NCI-H187 (cell line): ENCODE measurements at regions not wholly inside any gene's neighbourhood (a gene's known extent, or its start where the extent isn't known, plus 50 kb on each side); places are given as distances from the start of the nearest gene placed in this dataset.
"Not testable (repeated sequence)": the region's sequence is repeated elsewhere in the genome, so short reads cannot be mapped to it uniquely, and the experiment has no call there.

Experiments used
- DNase-seq, 2 experiments: peaks; one replicate each; lab custom pipeline; 2025; lab: John Stamatoyannopoulos, UW

DNA sequence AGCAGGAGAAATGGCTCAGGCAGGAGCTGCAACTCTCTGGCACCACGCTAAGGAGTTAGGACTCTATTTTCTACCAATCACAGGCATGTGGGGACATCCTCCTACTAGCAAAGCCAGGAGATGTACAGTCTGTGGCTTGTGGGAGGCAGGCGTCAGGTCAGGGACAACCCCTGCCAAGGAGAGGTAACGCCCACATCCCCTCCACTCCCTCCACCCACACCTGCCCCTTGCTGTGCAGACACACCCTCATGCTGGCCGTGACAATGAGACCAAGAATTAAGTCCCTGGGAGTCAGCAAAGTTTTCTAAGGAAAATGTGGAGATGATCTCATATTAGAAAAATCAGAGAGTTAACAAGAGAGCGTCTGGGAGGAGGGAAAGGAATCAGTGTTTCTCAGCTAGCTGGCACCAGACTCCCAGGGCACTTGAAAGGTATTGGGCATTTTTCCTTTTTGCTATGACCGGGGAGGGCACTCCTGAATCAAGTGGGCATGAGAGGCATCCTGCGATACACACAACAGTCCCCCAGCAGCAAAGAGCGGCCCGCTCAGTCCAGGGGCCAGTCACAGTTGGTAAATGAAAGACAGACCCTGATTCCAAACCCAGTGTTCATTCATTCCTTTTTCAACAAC is 87.3 kb upstream of the RPL38 start:
- peak in 1 of 2 experiments; percentile 16 for DNase-seq

DNA sequence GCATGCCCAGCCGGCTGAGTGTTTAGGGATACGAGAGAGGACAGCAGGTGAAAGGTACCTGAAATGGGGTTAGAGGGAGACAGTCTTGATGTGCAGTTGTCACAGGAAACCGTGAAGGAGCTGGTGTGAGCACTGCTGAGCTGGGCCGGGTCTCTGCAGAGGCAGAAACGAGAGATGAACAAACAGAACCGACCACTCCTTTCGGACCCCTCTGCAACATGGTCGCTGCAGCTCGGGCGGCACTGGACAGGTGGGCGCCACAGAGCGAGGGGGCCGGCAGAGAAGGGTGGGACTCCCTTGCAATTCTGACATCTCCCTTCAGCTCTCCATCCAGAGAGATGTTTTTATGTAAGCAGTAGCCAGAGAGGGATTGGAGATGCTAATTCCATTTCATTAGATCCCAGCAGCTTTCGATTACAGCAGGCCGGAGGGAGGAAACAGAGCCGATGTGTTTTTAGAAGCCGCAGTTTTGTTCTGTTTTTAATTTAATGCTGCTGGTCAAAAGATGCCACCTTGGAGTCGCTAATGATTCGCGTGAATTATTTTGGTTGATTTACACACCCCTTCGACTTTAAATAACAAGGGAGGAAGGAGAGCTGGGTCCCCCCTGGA is 86.3 kb upstream of the RPL38 start:
- no peak for DNase-seq

DNA sequence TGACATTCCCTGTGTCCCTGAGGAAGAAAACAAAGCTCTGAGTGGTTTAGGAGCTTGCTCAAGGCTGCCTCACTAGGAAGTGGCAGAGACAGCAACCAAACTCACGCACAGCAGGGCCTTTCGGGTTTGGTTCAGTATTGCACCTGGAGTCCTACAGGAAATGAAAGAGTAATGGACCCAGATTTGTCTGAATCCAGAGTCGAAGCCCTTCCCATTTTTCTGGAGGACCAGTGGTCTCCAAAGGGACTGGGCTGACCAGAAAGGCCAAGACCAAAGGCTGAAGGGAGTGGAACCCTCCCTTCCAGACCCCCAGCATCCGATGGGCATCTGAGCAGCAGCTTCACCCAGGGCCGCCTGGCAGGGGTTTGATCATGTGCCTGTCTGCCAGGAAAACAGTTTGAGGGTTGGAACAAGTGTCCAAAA is 85.5 kb upstream of the RPL38 start:
- DNase-seq, result no peak

DNA sequence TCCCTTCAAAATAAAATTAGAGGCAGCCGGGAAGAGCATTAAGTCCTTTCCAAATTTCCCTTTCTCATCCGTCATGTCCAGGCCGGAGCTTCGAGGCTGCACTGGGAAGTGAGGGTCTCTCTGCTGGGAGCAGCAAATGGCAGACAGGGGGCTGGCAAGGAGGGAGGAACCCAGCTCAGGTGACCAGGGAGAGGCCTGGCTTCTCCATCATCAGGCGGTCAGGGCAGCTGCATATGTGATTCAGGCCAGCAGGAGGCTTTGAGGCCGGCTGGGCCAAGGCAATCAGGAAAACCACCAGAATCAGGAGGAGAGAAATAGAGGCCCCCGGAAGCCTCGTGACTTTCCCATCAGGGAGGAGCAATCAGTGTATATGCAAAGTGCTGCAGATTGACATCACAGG is 85.0 kb upstream of the RPL38 start:
- no peak for DNase-seq

DNA sequence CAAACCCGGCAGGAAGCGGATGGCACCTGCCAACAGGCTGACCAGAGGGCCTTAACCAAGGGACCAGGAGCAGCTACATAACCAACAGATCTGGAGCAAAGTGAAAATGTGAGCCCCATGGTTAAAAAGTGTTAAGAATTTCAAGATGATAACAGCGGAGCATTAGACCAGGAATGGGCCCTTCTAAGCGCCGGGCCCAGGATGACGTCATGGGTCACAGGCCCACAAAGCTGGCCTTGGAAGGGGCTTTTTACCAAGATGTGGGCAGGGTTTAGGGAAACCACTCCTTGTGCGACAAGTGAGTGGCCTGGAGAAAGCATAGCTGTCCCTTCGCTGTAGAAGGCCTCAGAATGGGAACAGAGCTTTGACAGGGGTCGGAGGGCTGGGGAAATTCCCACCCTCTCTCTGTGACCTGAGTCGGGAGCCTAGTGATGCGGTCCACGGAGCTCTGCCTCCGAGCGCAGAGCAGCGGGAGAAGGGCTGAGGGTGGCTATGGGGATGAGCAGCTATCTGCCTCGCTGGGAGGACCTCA is 84.4 kb upstream of the RPL38 start:
- no peak for DNase-seq

DNA sequence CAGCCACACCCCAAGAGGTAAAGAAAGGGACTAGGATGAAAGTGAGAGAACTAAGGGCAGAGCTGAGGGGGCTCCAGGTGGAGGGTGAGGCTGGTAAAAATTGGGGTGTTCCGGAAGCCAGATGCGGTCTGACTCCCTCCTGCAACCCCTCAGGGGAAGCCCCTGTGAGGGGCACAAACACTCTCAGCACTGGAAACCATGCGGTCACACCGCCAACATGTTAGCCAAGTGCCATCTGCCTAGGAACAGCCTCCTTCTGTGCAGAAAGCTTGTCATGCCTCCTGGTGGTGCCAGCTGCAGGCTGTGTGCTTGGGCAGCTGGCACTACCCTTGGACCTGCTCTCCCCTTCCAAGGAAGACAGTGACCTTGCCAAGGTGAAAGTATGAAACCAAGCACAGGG is 83.5 kb upstream of the RPL38 start:
- no peak for DNase-seq

DNA sequence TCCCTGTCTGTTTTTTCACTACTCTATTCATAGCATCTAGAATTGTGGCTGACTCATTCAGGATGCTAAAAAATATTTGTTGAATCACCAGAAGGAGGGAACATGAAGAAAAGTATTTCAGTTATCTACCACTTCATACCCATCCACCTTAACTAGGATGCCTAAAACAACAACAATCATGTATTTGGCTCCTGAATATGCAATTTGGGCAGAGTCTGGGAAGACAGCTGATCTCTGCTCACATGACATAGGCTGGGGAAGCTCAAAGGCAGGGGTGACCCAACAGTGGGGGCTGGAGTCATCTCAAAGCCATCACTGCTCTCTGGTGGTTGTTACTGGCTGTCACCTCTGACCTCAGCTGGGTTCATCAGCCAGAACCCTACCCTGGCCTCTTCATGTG is 80.1 kb upstream of the RPL38 start:
- DNase-seq, result no peak

DNA sequence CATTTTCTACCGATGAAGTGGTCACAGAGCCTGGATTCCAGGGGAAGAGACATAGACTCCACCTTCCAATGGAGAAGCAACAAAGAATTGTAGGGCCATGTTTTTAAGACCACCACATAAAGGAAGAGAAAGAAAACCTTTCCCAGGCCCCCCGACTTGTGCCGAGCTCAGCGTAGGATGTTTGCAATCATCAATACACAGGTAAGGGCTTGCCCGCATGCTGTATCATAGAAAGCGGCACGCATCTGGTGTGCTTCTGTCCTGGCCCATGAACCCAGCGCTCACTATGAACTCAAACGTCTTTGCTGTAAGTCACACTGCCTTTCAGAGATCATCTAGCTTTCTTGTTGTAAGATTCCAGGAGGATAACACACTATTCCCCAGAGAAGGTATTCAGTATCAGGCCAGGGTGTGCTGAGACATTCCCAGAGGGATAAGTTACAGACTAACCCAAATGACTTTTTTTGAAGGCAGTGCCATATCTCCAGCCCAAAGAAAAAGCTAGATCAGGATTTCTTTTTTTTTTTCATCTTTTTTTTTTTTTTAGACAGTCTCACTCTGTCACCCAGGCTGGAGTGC is 79.5 kb upstream of the RPL38 start:
- DNase-seq, result no peak

DNA sequence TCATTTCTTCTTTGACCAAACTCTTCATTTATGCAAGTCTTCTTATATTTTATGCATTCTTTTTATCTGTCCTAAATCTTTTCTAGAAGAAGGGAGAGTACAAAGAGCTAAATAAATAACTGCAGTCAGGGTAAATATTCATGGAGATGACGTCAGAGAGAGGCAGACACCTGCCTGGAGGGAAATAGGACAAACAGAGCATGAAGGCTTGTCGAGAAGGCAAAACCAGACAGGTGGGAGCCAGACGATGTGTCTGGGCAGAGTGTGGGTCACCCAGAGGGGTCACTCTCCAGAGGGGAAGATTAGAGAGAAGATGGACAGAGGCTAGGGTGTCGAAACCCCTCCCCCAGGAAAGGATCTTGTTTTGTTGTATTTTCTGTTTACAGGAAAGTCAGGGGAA is 78.3 kb upstream of the RPL38 start:
- DNase-seq, result no peak

DNA sequence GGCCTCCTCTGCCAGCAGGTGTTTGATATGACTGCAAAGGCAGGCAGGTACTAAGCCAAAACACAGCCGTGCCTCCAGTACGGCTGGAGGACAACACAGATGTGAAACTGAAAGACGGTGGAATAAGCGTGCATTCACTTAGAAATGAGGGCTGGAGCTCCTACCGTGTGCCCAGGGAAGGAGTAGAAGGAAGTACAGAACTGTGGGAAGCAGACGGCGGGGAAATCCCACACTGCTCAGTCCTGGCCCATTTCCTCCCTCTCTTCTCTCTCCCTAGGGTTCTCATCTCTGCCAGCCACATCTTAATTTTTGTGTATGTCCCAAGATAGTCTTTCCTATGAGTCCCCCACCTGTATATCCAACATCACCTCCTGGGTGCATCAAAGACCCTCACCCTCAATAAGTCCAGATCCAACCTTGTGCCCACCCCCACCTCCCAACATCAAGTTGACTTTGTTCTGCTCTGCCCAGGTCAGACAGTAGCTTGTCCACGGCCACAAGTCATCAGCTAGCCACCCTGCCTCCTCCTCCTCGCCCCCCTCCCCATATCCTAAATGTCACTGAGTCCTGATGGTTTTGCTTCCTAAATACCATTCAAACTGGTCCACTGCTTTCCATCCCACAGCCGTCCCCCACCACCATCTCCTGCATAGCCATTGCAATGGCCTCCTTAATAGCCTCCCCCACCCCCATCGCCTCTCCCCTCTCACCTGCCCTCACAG is 77.1 kb upstream of the RPL38 start:
- DNase-seq, result no peak

DNA sequence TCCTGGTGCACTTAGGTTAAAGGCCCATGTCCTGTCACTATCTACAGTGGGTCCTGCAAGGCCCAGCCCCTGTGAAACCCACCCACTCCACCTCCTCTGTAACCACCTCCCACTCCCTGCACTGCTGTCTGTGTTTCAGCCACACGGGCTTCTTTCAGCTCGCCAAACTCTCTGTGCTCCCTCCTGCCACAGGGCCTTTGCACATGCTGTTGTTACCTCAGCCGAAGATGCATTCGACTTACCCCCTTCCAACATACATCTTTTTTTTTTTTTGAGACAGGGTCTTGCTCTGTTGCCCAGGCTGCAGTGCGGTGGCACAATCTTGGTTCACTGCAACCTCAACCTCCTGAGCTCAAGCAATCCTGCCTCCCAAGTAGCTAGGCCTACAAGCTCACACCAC is 76.5 kb upstream of the RPL38 start:
- no peak for DNase-seq

DNA sequence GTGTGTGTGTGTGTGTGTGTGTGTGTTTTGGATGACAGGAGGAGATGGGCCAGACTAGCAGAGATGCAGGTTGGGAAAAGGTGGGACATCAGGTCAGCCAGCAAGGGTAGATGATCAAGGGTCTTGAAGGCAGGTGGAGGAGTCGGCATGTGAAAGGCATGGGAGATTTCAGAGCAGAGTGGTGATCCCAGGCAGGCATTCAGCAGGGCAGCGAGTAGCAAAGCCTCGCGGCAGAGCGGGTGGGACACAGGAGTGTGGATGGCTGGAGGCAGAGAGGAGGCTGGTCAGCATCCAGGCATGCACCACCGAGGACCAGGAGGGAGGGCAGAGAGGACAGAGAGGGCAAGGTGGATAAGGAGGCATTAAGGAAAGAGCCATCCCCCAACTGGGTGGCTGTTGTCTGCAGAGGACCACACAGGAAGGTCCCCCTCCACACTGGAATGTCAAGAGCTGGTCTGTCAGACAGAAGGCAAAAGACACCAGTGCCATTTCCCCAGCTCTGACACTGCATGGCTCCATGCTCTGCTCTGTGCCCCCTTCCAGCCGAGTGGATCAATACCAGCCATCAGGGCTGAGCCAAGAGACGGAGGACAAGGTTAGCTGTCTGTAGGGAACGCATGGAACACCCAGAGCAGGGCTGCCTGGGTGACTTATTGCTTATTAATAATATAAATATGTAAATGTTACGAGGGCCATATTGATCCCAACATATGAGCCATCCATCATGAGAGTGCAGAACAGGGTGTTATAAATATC is 74.8 kb upstream of the RPL38 start:
- DNase-seq, result no peak

DNA sequence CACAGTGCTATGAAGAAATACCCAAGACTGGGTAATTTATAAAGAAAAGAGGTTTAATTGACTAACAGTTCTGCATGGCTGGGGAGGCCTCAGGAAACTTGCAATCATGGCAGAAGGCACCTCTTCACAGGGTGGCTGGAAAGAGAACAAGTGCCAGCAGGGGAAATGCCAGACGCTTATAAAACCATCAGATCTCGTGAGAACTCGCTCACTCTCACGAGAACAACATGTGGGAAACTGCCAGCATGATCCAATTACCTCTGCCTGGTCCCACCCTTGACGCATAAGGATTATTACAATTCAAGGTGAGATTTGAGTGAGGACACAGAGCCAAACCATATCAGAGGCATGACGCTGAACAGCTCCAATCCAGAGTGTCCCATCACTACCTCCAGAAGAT is 73.7 kb upstream of the RPL38 start:
- not testable (repeated sequence) for DNase-seq

DNA sequence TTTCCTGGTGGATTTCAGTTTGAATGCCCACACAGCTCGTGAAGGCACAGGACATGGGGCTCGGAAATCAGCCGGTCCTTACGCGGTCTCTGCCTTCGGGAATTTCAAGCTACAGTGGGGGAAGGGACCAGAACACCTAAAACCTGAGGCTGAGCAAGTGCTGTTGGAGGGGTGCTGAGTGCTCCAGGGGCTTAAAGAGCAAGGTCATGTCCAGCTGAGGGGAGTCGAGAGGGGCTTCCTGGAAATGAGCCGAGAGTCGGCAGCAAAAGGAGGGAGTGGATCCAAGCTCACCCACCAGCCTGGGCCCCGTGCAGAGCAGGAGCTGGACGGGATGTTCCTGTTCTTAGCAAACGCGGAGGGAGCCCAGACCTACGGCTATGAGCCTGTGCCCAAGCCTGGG is 73.2 kb upstream of the RPL38 start:
- DNase-seq, result no peak

DNA sequence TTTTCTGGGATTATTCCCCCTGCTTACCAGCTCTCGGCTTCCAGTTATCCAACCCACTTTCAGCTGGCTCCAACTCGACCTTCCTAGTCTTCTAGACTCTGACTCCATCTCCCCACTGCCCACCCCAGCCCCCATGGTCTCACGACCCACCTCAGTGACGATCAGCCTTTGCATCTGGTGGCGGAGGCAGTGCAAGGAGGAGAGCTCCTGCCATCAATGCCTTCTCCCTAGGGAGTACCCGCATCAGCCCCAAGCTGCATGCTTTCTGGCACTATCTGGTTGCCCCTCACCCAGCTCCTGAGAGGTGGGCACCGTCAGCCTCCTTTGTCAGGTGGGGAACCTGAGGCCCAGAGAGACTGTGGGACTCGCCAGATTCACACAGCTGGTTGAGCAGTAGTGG is 72.6 kb upstream of the RPL38 start:
- no peak for DNase-seq

DNA sequence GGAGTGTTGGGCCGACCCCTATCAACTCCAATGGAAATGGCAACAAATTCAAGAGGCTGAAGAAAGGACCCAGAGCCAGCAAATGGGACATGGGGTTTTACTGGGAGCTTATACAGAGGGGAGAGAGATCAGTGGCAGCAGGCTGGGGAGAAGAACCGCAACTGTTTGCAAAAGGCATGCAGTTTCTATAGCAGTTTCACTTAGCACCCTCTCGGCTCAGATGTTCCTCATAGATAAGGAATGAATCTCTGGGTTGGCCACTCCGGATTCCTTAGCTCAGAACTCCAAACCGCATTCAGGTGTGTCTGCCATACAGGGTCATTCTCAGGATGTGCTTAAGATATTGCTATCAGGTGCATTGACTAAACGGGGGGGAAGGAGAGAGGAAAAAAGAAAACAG is 71.1 kb upstream of the RPL38 start:
- no peak for DNase-seq

DNA sequence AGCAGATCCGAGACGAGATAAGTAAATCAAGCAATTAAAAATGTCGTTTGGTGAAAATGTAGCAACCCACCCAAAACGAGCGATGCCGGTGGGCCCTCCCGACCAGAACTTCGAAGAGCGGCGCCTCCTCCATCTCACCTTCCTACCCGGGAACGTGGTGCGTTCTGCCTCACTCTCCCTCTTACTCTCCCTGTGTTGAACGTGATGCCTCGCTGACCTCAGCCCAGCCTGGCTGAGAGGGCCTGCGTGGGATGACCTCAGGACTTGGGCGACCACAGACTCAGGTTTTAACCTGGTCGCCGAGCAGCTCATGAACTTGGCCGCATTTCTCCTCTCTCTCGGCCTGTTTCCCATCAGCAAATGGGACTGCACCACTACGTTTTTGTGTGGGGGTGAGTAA is 69.7 kb upstream of the RPL38 start:
- no peak for DNase-seq

DNA sequence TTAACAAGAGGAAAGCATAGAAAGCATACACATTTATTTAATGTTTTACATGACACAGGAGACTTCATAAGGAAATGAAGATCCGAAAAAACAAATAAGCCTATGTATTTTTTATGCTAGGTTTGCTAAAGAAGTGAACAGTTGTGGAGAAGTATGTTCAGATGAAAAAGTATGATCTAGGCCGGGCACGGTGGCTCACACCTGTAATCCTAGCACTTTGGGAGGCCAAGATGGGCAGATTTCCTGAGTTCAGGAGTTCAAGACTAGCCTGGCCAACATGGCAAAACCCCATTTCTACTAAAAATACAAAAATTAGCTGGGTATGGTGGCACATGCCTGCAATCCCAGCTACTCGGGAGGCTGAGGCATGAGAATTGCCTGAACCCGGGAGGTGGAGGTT is 69.2 kb upstream of the RPL38 start:
- DNase-seq, result not testable (repeated sequence)

DNA sequence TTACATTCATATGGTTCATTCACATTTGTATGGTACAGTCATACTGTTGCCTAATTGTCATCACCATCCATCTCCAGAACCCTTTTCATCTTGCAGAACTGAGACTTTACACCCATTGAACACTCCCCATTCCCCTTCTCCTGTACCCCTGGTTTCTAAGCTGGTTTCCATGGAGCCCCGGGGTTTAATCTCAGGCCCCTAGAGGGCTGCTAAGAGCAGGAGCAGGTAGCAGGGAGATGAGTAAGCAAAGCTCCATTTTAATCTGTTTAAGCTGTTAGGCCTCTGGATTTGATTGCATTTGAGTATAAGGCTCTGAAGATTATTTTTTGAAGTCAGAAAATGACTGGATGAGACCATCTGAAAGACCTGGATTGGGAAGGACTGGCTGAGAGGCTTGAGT is 68.5 kb upstream of the RPL38 start:
- no peak for DNase-seq

DNA sequence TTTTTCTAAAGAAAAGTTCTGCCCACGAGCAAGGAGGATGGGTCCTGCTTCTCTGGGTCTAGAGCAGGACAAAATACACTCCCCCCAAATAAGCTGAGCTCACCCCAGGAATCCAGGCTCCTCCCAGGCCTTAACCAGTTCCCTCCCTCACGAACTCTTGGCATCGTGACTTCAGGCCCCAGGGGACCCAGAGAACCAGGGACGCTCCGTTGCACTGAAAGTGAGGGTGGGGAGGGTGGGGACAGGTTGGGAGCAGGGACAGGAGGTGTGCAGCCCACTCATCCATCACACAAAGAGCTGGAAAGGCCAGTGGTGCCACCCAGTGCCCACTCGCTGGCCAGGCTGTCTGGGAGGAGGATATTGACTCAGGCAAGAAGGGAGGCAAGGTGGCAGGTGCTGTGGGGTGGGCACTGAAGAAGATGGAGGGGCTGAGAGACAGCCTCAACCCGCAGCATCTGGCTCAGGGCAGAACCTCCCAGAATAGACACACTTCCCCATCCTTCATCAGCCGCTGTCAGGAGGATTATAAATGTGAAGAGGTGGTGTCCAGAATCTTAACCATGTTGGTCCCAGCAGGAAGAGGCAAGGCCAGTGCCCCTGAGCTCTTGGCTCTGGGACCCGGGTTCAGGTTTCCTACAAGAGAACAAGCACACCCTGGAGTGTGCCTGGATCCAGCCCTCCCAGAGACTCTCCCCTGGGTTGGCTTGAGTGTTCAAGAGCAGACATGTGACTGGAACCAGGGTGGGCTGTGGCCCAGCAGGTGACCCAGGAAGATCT is 67.9 kb upstream of the RPL38 start:
- no peak for DNase-seq

DNA sequence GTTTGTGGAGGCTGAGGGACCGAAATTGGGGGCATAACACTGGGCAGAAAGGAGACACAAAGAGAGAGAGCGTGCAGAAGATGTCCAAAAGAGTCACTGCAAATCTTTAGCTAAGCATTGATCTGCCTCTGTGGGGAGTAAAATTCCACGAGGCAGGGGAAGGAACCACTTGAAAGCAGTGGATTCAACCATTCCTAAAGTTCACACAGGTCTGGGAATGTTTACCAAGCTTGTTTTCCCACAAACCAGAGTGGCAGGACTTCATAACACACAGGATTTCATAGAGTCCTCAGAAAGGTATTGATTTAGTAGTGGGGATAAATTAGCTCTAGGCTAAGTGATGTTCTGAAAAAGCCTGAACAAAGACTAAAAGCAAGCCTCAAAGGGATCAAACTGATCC is 66.1 kb upstream of the RPL38 start:
- no peak for DNase-seq
